WTC11 (cell line): ENCODE measurements at regions not wholly inside any gene's neighbourhood (a gene's known extent, or its start where the extent isn't known, plus 50 kb on each side); places are given as distances from the start of the nearest gene placed in this dataset.

ENCODE experiments used
- CTCF ChIP-seq: fragments of 200-600 bp; IDR thresholded peaks from 2 replicates; pipeline ENCODE4 v1.8.0; 2022; ENCODE audit warnings: antibody characterized with exemption
- FOXK1 ChIP-seq: sonication (generic); formaldehyde crosslinking; IDR thresholded peaks from 2 replicates; pipeline ENCODE4 v1.8.0; 2022; ENCODE audit warnings: mild to moderate bottlenecking, moderate library complexity, missing genetic modification reagents
- SMAD4 ChIP-seq: sonication (generic); formaldehyde crosslinking; IDR thresholded peaks from 2 replicates; pipeline ENCODE4 v1.8.0; 2022; ENCODE audit warnings: mild to moderate bottlenecking, missing genetic modification reagents
- ZNF121 ChIP-seq: sonication (generic); formaldehyde crosslinking; IDR thresholded peaks from 2 replicates; pipeline ENCODE4 v1.8.0; 2023; ENCODE audit warnings: missing genetic modification reagents

GRCh38 chr16:63457869-63458268 lies 1421.6 kb upstream of the CDH8 start:
- no peak for TF ChIP-seq FOXK1
- TF ChIP-seq CTCF, result no peak
- TF ChIP-seq SMAD4 (CRISPR knock-in tag), result no peak
- no peak for TF ChIP-seq ZNF121 (CRISPR knock-in tag)
